AG09319 (cell line): ENCODE measurements at regions not wholly inside any gene's neighbourhood (a gene's known extent, or its start where the extent isn't known, plus 50 kb on each side); places are given as distances from the start of the nearest gene placed in this dataset.

Experiments used
- DNase-seq: peaks from one replicate; pipeline ENCODE4 v3.0.0-alpha.2; 2010; ENCODE audit warnings: low read depth; ENCODE audit errors: extremely low read depth
- TF ChIP-seq, protein P1 (sequence below): IDR thresholded peaks from 2 replicates; pipeline ENCODE4 v1.5.1; 2011; ENCODE audit warnings: low read depth, mild to moderate bottlenecking, inconsistent platforms, low read length, moderate library complexity

DNA sequence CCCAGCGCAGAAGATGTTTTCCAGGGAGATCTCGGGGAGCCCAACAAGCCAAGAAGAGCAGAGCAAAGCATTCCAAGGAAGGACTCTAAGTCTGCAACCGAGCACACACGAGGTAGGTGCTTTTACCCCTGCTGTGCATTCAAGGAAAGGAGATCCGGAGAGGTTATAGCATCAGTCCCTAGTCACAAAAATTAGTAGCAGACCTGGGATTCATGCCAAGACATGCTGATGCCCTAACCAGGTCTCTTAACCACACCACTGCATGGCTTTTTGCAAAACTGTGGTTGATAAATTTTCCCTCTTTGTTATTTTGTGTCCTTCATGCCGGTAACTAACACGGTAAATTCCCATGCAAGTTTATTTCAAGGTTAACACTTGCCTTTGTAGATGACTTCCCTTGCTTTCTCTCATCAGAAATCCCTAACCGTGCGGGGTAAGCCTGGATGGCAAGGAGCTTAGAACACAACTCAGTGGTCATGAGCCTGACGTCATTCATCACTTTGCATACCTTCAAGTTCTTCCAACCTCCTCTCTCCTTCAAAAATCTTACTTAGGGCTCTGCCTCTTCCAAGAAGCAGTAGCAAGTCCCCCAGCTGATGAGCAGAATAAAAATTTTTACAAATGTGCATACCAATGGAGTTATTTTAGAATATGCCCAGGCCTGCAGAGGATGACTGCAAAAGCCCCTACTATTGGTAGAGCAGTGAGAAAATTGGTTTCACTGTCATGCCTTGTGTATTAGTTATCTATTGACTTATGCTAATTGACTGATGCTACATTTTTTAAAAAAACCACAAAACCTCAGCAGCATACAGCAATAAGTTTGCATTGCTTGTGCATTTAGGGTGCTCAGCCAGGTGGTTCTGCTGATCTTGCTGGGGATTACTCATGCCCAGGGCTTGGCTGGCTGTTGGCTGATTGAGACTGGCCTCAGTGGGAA is 465.1 kb downstream of the MN1 start:
- DNase-seq, result no peak
- TF ChIP-seq, protein P1, sequence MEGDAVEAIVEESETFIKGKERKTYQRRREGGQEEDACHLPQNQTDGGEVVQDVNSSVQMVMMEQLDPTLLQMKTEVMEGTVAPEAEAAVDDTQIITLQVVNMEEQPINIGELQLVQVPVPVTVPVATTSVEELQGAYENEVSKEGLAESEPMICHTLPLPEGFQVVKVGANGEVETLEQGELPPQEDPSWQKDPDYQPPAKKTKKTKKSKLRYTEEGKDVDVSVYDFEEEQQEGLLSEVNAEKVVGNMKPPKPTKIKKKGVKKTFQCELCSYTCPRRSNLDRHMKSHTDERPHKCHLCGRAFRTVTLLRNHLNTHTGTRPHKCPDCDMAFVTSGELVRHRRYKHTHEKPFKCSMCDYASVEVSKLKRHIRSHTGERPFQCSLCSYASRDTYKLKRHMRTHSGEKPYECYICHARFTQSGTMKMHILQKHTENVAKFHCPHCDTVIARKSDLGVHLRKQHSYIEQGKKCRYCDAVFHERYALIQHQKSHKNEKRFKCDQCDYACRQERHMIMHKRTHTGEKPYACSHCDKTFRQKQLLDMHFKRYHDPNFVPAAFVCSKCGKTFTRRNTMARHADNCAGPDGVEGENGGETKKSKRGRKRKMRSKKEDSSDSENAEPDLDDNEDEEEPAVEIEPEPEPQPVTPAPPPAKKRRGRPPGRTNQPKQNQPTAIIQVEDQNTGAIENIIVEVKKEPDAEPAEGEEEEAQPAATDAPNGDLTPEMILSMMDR, result no peak

GRCh38 chr22:27337676-27338075 is 463.9 kb downstream of the MN1 start:
- DNase-seq, result no peak
- TF ChIP-seq, protein P1, result no peak

DNA sequence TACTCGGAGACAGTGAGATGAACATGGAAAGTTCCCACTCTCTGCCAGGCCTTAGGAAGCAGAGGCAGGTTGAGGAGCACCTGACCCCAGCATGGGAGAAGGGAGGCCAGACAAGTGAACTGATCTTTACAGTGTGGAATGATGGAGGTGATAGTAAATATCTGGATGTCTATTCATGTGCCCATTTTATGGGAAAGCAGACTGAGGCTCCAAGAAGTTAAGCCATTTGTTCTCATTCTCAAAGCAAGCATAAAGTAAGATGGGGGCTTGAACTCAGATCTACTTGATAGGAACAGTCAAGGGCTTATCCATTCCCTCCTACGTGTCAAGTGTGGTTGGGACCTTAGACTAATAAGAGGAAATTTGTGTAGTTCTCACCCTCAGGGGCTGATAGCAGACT is 461.5 kb downstream of the MN1 start:
- TF ChIP-seq, protein P1, result no peak
- no peak for DNase-seq

DNA sequence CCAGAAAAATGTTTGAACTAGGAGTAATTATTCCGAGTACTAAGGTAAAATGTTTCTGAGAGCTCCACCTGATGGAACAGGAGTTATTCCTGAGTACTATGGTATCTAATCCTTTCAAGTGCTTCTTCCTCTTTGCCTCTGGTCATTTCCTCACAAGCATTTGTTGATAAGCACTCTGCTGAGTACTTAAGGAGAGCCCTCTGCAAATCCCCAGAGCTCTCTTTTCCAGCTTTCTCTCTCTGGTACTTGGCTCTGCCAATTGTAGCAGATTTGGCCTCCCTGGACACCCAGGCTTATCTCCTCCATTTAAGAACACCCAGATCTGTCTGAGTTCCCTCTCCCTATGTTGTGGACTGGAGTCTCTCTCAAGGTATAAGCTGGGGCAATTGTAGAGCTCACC is 457.0 kb downstream of the MN1 start:
- TF ChIP-seq, protein P1, result no peak
- DNase-seq, result no peak

DNA sequence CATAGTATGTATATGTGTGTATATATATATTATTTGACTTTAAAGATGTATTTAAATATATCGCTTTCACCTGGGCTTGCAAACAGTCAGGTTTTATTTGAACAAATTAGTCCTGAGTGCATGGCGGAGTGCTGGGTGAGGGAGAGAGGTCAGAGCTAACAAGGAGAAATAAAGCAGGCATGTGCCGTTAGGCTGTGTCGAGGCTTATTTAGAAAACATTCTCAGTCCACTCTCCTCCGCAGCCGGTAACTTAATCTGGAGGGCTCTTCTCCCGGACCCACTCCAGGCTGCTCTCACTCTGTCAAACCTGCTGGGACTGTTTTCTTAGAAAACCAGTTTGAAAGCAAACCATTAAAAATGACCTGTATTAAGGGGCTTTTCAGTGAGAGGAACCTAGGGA is 455.9 kb downstream of the MN1 start:
- TF ChIP-seq, protein P1, result no peak
- DNase-seq, result no peak

GRCh38 chr22:27347951-27348350 is 453.6 kb downstream of the MN1 start:
- TF ChIP-seq, protein P1, result no peak
- no peak for DNase-seq

- TF ChIP-seq, protein P1, result no peak
- peak; percentile 22 for DNase-seq
Observed at GRCh38 chr22:27348634-27349033, 452.9 kb downstream of the MN1 start.
